GM12878 (cell line): ENCODE measurements at regions not wholly inside any gene's neighbourhood (a gene's known extent, or its start where the extent isn't known, plus 50 kb on each side); places are given as distances from the start of the nearest gene placed in this dataset.

Experiments
- ATAC-seq: fragments of 200-7000 bp; cut with Tn5 transposase; 3 replicates; pipeline ENCODE4 v1.9.1; 2020; ENCODE audit warnings: mild to moderate bottlenecking, moderate library complexity
- BruUV-seq: library from RNA; stranded (reverse); fragments of 400-500 nt; replicated peaks from 2 replicates; lab custom pipeline; 2021; lab: Mats Ljungman, UMichigan
- CTCF ChIA-PET: fragments of 300-600 bp; sonication (Branson Sonifier 250); formaldehyde crosslinking; extraction: SDS; loops from one replicate; lab custom pipeline; 2021; ENCODE audit warnings: inconsistent platforms; lab: Yijun Ruan, JAX
- POLR2A ChIA-PET: fragments of 350-600 bp; formaldehyde crosslinking; extraction: SDS; loops from one replicate; lab custom pipeline; 2021; ENCODE audit warnings: inconsistent platforms; lab: Charles Lee
- RAD21 ChIA-PET: fragments of 300-600 bp; sonication (Branson Sonifier 250); formaldehyde crosslinking; loops from one replicate; lab custom pipeline; 2023; ENCODE audit warnings: antibody characterized with exemption; ENCODE audit not compliant: unreplicated experiment; lab: Charles Lee
- SMC1A ChIA-PET: fragments of 300-600 bp; sonication (Branson Sonifier 250); formaldehyde crosslinking; loops from one replicate; lab custom pipeline; 2023; ENCODE audit not compliant: unreplicated experiment, uncharacterized antibody; lab: Charles Lee
- DNase-seq: peaks from one replicate; pipeline ENCODE4 v3.0.0-alpha.2; 2011; ENCODE audit warnings: low read depth, low spot score
- FAIRE-seq: peaks from 3 replicates; lab custom pipeline; 2011; peaks lifted over from hg19 to GRCh38; lab: Jason Lieb, UNC
- H2AFZ ChIP-seq: 2 replicates; pipeline ENCODE4 v1.6.0; 2011; ENCODE audit warnings: low read depth, low read length, control low read depth; ENCODE audit not compliant: control insufficient read depth
- H3K27ac ChIP-seq: 2 replicates; pipeline ENCODE4 v1.5.1; 2011; ENCODE audit warnings: control low read depth; ENCODE audit not compliant: control insufficient read depth, insufficient read depth
- H3K27me3 ChIP-seq, 2 experiments: replicated peaks in 1 of 2; 2 replicates each; pipeline versions ENCODE4 v1.6.0 to v1.6.1; 2011; ENCODE audit warnings: low read length in 1 of 2; ENCODE audit not compliant: control insufficient read depth in 2 of 2, insufficient read depth in 2 of 2
- H3K36me3 ChIP-seq, 2 experiments: 2 replicates each; pipeline ENCODE4 v1.5.1; 2011; ENCODE audit warnings: low read length in 1 of 2; ENCODE audit not compliant: control insufficient read depth in 2 of 2, insufficient read depth in 2 of 2
- H3K4me1 ChIP-seq: 2 replicates; pipeline ENCODE4 v1.6.1; 2011; ENCODE audit warnings: mild to moderate bottlenecking, low read length, moderate library complexity, mixed read lengths; ENCODE audit not compliant: control insufficient read depth, insufficient read depth
- H3K4me2 ChIP-seq: 2 replicates; pipeline ENCODE4 v1.6.0; 2011; ENCODE audit warnings: control low read depth; ENCODE audit not compliant: control insufficient read depth, insufficient read depth
- H3K4me3 ChIP-seq: fragments of 200-600 bp; sonication (generic); 2 replicates; pipeline ENCODE4 v1.5.1; 2016
- H3K79me2 ChIP-seq: 2 replicates; pipeline ENCODE4 v1.6.0; 2011; ENCODE audit warnings: low read length; ENCODE audit not compliant: control insufficient read depth, insufficient read depth
- H3K9ac ChIP-seq: 2 replicates; pipeline ENCODE4 v1.8.0; 2011; ENCODE audit warnings: low read length, control low read depth, mixed read lengths; ENCODE audit not compliant: control insufficient read depth, insufficient read depth
- H3K9me3 ChIP-seq: replicated peaks from 3 replicates; pipeline ENCODE4 v1.5.1; 2011; ENCODE audit warnings: mild to moderate bottlenecking, low read length; ENCODE audit not compliant: control insufficient read depth, insufficient read depth
- H4K20me1 ChIP-seq: 2 replicates; pipeline ENCODE4 v1.6.0; 2011; ENCODE audit not compliant: control insufficient read depth, insufficient read depth
- ASH2L ChIP-seq: fragments of 300-600, 200-600 bp; sonication (generic); IDR thresholded peaks from 2 replicates; pipeline ENCODE4 v1.6.1; 2017; ENCODE audit warnings: low read depth, mild to moderate bottlenecking, borderline replicate concordance
- BHLHE40 ChIP-seq, 2 experiments: fragments of 450-650 bp in 1 of 2; IDR thresholded peaks; 2 replicates each; pipeline ENCODE4 v1.6.1; 2011 to 2017; ENCODE audit warnings: low read depth in 2 of 2, borderline replicate concordance in 1 of 2, improper control_type of control experiment in 1 of 2, low read length in 1 of 2, mild to moderate bottlenecking in 1 of 2
- CEBPB ChIP-seq, 2 experiments: fragments of 150-350 bp in 1 of 2; IDR thresholded peaks; 2 replicates each; pipeline ENCODE4 v1.6.1; 2012 to 2014; ENCODE audit warnings: low read depth in 2 of 2, low read length in 2 of 2, borderline replicate concordance in 1 of 2, inconsistent platforms in 1 of 2
- CREB1 ChIP-seq: IDR thresholded peaks from 2 replicates; pipeline ENCODE4 v1.6.1; 2012; ENCODE audit warnings: low read depth, mild to moderate bottlenecking, inconsistent platforms
- CREM ChIP-seq: IDR thresholded peaks from 2 replicates; pipeline ENCODE4 v1.6.1; 2014; ENCODE audit warnings: antibody characterized with exemption, low read depth
- ETV6 ChIP-seq, 2 experiments: fragments of 450-650 bp in 1 of 2; IDR thresholded peaks in 1 of 2; conservative IDR thresholded peaks in 1 of 2; 2 replicates each; pipeline ENCODE4 v1.6.1; 2014; ENCODE audit warnings: antibody characterized with exemption in 1 of 2, borderline replicate concordance in 1 of 2, low read depth in 1 of 2, mild to moderate bottlenecking in 1 of 2, moderate library complexity in 1 of 2
- MYC ChIP-seq: IDR thresholded peaks from 2 replicates; pipeline ENCODE4 v1.6.1; 2011; ENCODE audit warnings: mild to moderate bottlenecking, low read length, moderate library complexity, inconsistent platforms; ENCODE audit not compliant: insufficient read depth, insufficient replicate concordance, insufficient read length, severe bottlenecking
- NR2F1 ChIP-seq: fragments of 450-650 bp; conservative IDR thresholded peaks from 2 replicates; pipeline ENCODE4 v1.6.1; 2017; ENCODE audit warnings: mild to moderate bottlenecking
- POLR2AphosphoS2 ChIP-seq: IDR thresholded peaks from 2 replicates; pipeline ENCODE4 v1.6.1; 2011; ENCODE audit warnings: low read depth, mild to moderate bottlenecking, low read length, improper control_type of control experiment, moderate library complexity
- SMAD5 ChIP-seq: IDR thresholded peaks from 2 replicates; pipeline ENCODE4 v1.6.1; 2016; ENCODE audit warnings: antibody characterized with exemption, low read depth
- TBL1XR1 ChIP-seq: IDR thresholded peaks from 2 replicates; pipeline ENCODE4 v1.6.1; 2012; ENCODE audit warnings: low read depth, low read length, improper control_type of control experiment
- WGBS: methylation state at CpG from one replicate; pipeline ENCODE4 v1.1.6; 2016; ENCODE audit warnings: low lambda C conversion rate; ENCODE audit not compliant: insufficient replicate concordance, insufficient coverage; ENCODE audit errors: missing lambda C conversion rate; 5-methylcytosine and 5-hydroxymethylcytosine counted together
- in situ Hi-C: fragments of 300-500 bp; cut with MboI; formaldehyde crosslinking; loops from 9 replicates; pipeline ENCODE4 v1.14.3; 2018; ENCODE audit warnings: mixed read lengths
- intact Hi-C: fragments of 100-400 bp; cut with micrococcal nuclease; formaldehyde crosslinking; loops from one replicate; pipeline ENCODE4 v1.14.2; 2022; ENCODE audit not compliant: unreplicated experiment
- TF ChIP-seq, protein P1 (sequence below): IDR thresholded peaks from 2 replicates; pipeline ENCODE4 v1.6.1; 2012; ENCODE audit warnings: low read length, inconsistent platforms
- TF ChIP-seq, protein P2 (sequence below): fragments of 450-650 bp; IDR thresholded peaks from 2 replicates; pipeline ENCODE4 v1.6.1; 2018; ENCODE audit warnings: mild to moderate bottlenecking, low read depth, moderate library complexity; ENCODE audit not compliant: partially characterized antibody
- TF ChIP-seq, protein P3 (sequence below): IDR thresholded peaks from 2 replicates; pipeline ENCODE4 v1.6.1; 2011; ENCODE audit warnings: borderline replicate concordance, low read depth, mild to moderate bottlenecking, moderate library complexity, low read length; ENCODE audit not compliant: insufficient read depth, poor library complexity, severe bottlenecking
- TF ChIP-seq, protein P4 (sequence below): IDR thresholded peaks from 2 replicates; pipeline ENCODE4 v1.6.1; 2012; ENCODE audit warnings: mild to moderate bottlenecking, low read depth, low read length

DNA sequence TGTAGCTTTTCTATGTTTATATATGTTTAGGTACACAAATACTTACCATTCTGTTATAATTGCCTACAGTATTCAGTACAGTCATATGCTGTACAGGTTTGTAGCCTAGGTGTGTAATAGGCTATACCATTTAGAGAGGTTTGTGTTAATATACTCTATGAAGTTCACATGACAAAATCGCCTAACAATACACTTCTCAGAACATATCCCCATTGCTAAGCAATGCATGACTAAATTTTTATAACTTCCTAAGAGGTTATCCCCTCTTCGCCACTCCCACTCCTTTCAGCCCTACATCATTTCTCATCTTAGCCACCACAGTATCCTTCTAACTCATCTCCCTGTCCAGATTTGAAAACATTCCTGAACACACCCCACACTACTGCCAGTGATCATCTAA is 83.7 kb upstream of the ZCCHC13 start:
- H3K4me3 ChIP-seq, result no peak overlapping the region
- no TSS peak for BruUV-seq
- RAD21 ChIA-PET, result no interaction called here
- no peaks in the 10 kb centered on the region for H3K79me2 ChIP-seq
- intact Hi-C loops, result no loop called here
- no peaks in the 10 kb centered on the region; a peak in 1 of 4 replicates for H3K36me3 ChIP-seq
- H3K4me1 ChIP-seq, result no peaks in the 10 kb centered on the region
- no peak overlapping the region for H3K27ac ChIP-seq
- CTCF ChIA-PET, result no interaction called here
- SMC1A ChIA-PET, result interaction anchor here (1.1 kb wide), 1 partner anchor 14 kb away, joined by 3 read pairs; no protein-coding TSS in a partner anchor
- no peaks in the 10 kb centered on the region for H3K27me3 ChIP-seq
- no peak overlapping the region for H3K4me2 ChIP-seq
- in situ Hi-C loops, result no loop called here
- H4K20me1 ChIP-seq, result no peaks in the 10 kb centered on the region
- H2AFZ ChIP-seq, result no peak overlapping the region
- POLR2A ChIA-PET, result no interaction called here
- DNase-seq (no peak), ATAC-seq (no peak), FAIRE-seq (no peak)
- no peak overlapping the region for H3K9ac ChIP-seq
- WGBS, result 50% methylated on average over 2 of the region's 2 CpGs
- H3K9me3 ChIP-seq, result no peaks in the 10 kb centered on the region
- no peak for TF ChIP-seq BHLHE40 (IDR thresholded peaks at IDR 0.05; ENCODE audit: borderline replicate concordance in 1 of 2, low read depth in 2 of 2, low read length in 1 of 2)
- no peak for TF ChIP-seq CEBPB (IDR thresholded peaks at IDR 0.05; ENCODE audit: borderline replicate concordance in 1 of 2, low read depth in 2 of 2, low read length in 2 of 2)
- TF ChIP-seq, protein P1, sequence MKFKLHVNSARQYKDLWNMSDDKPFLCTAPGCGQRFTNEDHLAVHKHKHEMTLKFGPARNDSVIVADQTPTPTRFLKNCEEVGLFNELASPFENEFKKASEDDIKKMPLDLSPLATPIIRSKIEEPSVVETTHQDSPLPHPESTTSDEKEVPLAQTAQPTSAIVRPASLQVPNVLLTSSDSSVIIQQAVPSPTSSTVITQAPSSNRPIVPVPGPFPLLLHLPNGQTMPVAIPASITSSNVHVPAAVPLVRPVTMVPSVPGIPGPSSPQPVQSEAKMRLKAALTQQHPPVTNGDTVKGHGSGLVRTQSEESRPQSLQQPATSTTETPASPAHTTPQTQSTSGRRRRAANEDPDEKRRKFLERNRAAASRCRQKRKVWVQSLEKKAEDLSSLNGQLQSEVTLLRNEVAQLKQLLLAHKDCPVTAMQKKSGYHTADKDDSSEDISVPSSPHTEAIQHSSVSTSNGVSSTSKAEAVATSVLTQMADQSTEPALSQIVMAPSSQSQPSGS, result no peak
- TF ChIP-seq SMAD5, result no peak
- no peak for TF ChIP-seq CREB1
- no peak for TF ChIP-seq TBL1XR1
- TF ChIP-seq, protein P2, sequence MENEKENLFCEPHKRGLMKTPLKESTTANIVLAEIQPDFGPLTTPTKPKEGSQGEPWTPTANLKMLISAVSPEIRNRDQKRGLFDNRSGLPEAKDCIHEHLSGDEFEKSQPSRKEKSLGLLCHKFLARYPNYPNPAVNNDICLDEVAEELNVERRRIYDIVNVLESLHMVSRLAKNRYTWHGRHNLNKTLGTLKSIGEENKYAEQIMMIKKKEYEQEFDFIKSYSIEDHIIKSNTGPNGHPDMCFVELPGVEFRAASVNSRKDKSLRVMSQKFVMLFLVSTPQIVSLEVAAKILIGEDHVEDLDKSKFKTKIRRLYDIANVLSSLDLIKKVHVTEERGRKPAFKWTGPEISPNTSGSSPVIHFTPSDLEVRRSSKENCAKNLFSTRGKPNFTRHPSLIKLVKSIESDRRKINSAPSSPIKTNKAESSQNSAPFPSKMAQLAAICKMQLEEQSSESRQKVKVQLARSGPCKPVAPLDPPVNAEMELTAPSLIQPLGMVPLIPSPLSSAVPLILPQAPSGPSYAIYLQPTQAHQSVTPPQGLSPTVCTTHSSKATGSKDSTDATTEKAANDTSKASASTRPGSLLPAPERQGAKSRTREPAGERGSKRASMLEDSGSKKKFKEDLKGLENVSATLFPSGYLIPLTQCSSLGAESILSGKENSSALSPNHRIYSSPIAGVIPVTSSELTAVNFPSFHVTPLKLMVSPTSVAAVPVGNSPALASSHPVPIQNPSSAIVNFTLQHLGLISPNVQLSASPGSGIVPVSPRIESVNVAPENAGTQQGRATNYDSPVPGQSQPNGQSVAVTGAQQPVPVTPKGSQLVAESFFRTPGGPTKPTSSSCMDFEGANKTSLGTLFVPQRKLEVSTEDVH, result no peak
- TF ChIP-seq ASH2L, result no peak
- TF ChIP-seq, protein P3, sequence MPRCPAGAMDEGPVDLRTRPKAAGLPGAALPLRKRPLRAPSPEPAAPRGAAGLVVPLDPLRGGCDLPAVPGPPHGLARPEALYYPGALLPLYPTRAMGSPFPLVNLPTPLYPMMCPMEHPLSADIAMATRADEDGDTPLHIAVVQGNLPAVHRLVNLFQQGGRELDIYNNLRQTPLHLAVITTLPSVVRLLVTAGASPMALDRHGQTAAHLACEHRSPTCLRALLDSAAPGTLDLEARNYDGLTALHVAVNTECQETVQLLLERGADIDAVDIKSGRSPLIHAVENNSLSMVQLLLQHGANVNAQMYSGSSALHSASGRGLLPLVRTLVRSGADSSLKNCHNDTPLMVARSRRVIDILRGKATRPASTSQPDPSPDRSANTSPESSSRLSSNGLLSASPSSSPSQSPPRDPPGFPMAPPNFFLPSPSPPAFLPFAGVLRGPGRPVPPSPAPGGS, result no peak
- no peak for TF ChIP-seq CREM
- TF ChIP-seq, protein P4, sequence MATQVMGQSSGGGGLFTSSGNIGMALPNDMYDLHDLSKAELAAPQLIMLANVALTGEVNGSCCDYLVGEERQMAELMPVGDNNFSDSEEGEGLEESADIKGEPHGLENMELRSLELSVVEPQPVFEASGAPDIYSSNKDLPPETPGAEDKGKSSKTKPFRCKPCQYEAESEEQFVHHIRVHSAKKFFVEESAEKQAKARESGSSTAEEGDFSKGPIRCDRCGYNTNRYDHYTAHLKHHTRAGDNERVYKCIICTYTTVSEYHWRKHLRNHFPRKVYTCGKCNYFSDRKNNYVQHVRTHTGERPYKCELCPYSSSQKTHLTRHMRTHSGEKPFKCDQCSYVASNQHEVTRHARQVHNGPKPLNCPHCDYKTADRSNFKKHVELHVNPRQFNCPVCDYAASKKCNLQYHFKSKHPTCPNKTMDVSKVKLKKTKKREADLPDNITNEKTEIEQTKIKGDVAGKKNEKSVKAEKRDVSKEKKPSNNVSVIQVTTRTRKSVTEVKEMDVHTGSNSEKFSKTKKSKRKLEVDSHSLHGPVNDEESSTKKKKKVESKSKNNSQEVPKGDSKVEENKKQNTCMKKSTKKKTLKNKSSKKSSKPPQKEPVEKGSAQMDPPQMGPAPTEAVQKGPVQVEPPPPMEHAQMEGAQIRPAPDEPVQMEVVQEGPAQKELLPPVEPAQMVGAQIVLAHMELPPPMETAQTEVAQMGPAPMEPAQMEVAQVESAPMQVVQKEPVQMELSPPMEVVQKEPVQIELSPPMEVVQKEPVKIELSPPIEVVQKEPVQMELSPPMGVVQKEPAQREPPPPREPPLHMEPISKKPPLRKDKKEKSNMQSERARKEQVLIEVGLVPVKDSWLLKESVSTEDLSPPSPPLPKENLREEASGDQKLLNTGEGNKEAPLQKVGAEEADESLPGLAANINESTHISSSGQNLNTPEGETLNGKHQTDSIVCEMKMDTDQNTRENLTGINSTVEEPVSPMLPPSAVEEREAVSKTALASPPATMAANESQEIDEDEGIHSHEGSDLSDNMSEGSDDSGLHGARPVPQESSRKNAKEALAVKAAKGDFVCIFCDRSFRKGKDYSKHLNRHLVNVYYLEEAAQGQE, result no peak
- TF ChIP-seq POLR2AphosphoS2, result no peak
- TF ChIP-seq NR2F1, result no peak
- no peak for TF ChIP-seq MYC
- no peak for TF ChIP-seq ETV6 (conservative IDR thresholded peaks at IDR 0.05 in 1 of 2, IDR thresholded peaks at IDR 0.05 in 1 of 2; ENCODE audit: borderline replicate concordance in 1 of 2, low read depth in 1 of 2)
